ENCODE measurements at regions not wholly inside any gene's neighbourhood (a gene's known extent, or its start where the extent isn't known, plus 50 kb on each side); places are given as distances from the start of the nearest gene placed in this dataset.

DNA sequence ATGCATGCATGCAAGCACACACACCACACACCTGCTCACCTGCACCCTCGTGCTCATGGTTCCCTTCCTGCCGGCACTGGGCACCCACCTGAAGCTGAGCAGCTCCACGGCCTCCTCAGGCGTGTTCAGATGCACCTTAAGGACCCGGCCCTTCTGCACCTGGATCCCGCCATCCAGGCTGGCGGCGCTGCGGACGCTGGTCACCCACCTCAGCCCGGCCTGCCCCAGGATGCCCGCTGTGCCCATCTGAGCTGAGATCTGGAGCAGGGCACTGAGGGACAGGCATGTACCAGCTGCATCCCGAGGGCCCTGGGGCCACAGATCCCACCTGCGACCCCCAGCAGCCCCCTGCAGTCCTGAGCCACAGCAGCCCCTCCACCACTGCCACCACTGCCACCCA is 110.0 kb downstream of the LITAF start:
- no peak for DNase-seq

DNA sequence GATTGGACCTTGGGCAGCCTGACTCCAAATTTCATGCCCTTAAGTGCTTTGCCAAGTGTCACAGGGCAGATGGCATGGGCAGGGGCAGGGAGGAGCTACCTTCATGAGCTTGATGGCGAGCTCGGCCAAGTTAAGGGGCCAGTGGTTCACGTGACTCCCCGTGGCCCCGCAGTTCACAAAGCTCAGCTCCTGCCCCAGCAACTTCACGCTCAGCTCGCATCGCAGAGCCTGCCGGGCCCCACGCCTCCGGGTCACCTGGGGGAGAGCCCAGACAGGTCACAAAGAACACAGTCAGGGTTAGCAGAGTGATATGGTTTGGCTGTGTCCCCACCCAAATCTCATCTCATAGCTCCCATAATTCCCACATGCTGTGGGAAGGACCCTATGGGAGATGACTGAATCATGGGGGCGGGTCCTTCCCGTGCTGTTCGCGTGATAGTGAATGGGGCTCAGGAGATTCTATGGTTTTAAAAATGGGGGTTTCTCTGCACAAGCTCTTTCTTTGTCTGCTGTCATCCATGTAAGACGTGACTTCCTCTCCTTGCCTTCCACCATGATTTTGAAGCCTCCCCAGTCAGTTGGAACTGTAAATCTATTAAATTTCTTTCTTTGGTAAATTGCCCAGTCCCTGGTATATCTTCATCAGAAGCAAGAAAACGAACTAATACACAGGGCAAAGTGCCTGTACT is 108.1 kb downstream of the LITAF start:
- DNase-seq, result no peak

DNA sequence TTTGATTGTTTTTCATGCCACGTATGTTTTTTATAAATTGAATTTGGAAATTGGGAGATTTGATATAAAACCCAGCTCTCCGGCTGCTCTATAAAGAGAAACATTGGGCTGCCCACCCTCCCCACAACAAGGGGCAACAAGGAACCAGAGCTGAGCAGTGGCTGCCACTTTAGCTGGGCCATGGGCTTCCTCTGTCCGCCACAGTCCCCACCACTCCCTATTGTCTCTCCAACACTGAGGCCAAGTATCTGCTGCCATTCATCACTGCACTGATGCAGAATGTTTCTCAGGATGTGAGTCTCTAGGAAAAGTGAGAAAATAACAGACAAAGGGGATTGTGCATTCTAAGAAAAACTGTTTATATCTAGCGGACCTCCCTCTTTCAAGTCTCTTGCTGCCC is 106.8 kb downstream of the LITAF start:
- DNase-seq, result no peak

DNA sequence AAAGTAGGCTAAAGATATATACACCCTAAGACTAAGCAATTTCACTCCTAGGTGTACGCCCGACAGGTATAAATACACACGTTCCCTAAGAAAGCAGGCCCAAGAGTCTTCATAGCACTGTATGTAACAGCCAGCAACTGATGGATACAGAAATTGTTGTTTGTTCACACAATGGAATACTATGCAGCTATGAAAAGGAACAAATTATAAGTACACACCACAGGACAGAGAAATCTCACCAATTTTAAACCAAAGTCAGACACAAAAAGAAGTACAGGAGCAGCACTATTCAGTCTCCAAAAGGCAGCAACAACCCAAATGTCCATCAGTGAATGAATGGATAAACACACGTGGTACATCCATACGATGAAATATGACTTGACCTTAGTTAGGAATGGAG is 106.1 kb downstream of the LITAF start:
- no peak for DNase-seq

DNA sequence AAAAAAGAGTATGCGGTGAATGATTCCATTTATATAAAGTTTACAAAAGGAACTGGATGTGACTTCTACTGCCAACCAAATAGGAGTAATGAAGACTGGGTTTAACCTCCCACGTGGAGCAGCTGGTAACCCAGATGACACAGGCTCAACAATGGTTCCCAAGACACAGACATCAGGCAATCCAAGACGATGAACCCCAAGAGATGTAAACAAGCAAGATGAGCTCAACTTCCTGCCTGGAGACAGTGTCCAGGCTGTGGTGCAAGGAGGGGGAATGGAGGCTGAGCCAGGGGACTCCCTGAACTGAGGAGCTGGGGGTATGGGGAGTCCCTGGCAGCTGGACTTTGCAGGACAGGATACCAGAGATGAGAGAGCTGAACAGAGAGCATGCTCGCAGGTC is 104.7 kb downstream of the LITAF start:
- DNase-seq, result no peak

DNA sequence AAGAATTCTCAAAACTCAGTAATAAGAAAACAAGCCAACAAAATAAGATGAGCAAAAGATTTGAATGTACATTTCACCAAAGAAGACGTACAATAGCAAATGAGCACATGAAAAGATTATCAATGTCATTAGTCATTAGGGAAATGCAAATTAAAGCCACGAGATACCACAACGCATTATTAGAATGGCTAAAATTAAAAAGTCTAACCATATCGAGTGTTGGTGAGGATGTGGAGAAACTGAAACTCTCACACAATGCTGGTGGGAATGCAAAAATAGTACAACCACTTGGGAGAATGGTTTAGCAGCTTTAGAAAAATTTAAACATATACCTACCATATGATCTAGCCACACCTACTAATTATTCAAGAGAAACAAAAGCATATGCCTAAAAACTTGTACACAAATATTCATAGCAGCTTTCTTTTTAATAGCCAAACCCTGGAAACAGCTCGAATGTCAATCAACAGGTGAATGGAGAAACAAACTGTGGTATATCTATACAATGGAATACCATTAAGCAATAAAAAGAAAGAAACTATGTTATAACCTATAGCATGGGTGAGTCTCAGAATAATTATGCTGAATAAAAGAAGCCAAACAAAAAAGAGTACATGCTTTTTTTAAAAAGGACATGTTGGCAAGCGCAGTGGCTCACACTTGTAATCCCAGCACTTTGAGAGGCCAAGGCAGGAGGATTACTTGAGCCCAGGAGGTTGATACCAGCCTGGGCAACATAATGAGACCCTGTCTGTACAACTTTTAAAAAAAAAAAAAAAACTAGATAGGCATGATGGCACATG is 103.6 kb downstream of the LITAF start:
- no peak for DNase-seq

DNA sequence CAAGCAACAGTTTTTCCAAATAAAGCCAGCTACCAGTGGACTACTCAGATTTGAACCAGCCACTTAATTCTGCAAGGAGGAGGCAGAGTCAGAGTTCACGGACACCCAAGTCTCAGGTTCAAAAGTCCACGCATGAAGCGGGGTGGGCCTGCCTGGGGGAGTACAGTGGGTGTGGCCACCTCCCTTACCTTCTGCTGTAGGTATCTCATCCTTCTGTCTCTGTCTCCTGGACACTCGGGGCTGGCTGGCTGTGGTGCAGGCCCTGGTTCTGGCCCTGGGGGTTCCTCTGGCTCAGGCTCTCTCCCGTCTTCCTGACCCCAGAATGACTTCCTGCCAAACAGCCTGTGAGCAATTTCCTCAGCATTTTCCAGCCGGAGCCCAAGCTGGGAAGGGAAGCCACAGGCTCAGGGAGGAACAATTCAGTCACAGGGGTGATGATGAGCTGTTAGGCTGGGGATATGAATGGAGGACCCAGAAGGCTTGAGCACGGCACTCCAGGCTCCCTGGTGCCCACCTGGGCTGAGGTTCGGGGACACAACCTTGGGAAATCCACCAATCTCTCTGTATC is 101.9 kb downstream of the LITAF start:
- no peak for DNase-seq

DNA sequence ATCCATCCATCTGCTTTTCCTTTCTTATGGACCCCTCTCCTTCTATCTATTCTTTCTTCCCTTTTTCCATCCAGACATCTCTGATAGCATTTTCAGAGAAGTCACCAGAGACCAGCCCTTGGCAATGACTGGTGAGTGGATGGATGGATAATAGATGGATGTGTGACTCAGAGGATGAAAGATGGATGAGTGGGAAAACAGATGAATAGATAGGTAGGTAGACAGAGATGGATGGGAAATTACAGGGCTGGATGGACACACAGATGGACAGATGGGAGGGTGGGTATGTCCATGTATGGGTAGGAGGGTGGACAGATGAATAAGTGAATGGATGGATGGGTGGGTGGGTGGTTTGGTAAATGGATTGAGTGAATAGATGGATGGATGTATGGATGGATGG is 101.0 kb downstream of the LITAF start:
- DNase-seq, result no peak

DNA sequence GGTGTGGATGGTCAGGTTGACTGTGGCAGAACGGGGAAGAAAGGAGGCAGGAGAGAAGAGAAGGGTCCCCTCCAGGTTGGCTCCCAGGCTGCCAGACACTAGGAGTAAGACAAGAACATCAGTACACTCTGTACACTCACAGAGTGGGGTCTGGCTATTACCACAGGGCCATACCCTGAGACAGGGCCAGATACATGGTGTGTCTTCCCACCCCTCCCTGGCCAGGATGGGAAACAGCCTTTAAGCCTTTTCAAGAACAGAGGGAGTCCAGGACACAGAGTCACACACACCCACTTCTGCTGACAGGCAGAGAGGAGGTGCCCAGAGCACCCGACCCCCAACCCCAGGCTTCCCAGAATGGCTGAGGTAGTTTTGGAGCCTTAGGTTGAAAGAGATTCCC is 99.4 kb downstream of the LITAF start:
- DNase-seq, result no peak

DNA sequence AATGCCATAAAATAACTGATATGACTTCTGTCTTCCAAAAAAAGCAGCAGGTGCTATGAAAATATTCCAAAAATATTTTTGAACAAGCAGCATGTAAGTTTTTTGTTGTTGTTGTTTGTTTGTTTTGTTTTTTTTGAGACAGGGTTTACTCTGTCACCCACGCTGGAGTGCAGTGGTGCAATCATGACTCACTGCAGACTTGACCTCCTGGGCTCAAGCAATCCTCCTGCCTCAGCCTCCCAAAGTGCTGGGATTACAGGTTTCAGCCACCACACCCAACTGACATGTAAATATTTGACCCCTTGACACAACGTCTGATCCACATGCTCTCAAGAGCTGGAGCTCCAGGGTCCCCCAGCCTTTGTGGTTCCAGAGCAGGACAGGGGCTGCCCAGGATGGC is 98.4 kb downstream of the LITAF start:
- DNase-seq, result no peak

DNA sequence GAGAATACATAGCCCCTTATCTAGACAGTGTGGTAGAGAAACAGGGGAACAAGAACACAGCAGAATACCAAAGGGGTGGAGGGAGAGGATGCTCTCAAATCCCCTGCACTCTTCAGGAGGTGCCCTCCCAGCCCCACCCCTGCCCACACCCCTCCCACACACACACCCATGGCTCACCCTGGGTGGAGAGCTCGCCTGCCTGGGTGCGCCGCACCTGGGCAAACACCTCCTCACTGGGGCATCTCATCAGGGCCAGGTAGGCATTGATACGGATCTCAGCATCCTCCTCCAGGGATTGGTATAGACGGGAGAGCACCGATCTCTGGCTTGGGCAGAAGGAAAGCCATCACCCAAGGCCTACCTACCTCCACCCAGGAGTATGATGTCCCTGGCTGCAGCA is 95.2 kb downstream of the LITAF start:
- no peak for DNase-seq

DNA sequence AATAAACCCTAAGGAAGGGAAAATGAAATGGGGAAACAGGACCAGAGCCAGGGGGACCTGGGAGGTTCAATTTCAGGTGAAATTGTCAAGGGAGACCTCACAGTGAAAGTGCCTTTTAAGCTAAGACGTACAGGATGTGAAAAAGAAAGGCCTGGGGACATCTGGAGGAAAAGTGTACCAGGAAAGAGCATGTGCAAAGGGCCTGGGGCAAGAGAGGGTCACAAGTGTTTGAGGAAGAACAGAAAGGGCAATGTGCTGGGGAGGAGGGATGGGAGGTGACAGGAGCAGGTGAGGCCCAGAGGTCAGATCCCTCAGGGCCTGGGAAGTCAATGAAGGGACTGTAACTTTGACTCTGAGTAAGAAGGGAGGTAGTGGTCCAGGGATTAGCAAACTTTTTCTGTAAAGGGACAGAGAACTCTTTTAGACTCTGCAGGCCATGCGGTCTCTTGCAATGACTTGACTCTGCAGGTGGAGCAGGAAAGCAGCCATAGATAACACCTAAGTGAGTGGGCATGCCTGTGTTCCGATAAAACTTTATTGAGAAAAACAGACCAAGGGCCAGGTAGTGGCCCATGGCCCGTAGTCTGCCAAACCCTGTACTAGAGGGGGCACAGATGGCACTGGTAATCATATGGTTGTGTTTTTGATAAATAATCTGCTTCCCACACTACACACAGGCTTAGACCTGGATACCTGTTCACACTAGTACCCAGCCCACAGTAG is 93.8 kb downstream of the LITAF start:
- DNase-seq, result no peak

DNA sequence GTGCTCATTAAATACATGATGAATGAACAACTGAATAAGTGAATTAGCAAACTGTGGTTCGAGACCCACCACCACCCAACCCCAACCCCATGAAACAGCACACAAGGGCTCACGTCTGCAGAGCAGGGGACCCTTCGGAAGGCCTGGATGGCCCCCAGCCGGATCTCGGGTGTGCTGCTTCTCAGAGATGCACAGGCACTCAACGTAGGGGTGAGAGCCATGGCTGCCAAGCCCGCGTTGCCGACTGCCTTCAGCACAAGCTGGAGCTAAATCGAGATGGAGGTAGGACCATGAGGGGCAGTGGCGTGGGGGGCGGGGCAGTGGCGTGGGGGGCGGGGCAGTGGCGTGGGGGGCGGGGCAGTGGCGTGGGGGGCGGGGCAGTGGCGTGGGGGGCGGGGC is 93.2 kb downstream of the LITAF start:
- DNase-seq, result no peak

DNA sequence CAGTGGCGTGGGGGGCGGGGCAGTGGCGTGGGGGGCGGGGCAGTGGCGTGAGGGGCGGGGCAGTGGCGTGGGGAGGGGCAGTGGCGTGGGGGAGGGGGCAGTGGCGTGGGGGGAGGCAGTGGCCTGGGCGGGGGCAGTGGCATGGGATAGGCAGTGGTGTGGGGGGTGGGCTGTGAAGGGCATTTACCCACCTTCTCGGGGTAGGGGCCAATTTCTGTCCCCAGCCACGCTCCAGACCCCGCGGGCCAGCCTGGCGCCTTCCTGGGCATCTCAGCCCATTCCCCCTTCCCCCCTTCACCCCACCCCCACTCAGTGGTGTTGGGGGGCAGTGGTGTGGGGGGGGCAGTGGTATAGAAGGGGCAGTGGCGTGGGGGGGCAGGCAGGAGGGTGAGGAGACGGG is 92.7 kb downstream of the LITAF start:
- DNase-seq, result no peak

DNA sequence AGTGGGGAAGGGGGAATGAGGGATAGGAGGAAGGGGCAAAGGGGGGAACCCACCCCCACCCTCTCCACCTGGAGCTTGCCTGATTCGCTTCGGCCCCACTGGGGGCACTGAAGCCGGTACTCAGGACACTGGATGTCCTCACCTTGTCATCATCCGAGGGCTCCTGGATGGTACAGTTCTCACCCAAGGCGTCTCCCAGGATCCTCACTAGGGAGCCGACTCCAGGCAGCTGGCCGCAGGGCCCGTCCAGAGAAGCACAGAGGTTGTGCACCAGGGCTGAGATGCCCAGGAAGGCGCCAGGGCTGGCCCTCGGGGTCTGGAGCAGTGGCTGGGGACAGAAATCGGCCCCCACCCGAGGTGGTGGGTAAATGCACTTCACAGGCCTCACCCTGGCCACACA is 92.3 kb downstream of the LITAF start:
- no peak for DNase-seq

DNA sequence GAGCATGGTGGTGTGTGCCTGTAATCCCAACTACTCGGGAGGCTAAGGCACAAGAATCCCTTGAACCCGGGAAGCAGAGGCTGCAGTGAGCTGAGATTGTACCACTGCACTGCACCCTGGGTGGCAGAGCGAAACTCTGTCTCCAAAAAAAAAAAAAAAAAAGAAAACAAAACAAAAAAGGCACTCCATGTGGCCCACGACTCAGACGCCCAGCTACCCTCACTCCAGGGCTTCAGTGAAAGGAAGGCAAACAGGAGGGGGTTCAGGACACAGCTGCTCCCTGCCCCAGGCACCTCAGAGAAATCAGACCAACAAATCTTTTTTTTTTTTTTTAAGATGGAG is 91.7 kb downstream of the LITAF start:
- DNase-seq, result no peak
